Suprapubic skin (tissue), 4 donors: ENCODE measurements at regions not wholly inside any gene's neighbourhood (a gene's known extent, or its start where the extent isn't known, plus 50 kb on each side); places are given as distances from the start of the nearest gene placed in this dataset.

Experiments
- CTCF ChIP-seq, 2 donors: fragments of 200-600 bp in 1 of 2; fragments of 450-650 bp in 1 of 2; sonication (generic) in 1 of 2; IDR thresholded peaks; one replicate each; pipeline ENCODE4 v1.5.1; 2016 to 2019; ENCODE audit warnings: antibody characterized with exemption in 2 of 2, mild to moderate bottlenecking in 1 of 2, moderate library complexity in 1 of 2
- EP300 ChIP-seq: sonication (generic); formaldehyde crosslinking; IDR thresholded peaks from one replicate; pipeline ENCODE4 v1.6.1; 2017; ENCODE audit warnings: antibody characterized with exemption
- POLR2A ChIP-seq, 2 donors: fragments of 450-650 bp; IDR thresholded peaks; one replicate each; pipeline ENCODE4 v1.6.1; 2017; ENCODE audit warnings: antibody characterized with exemption in 2 of 2, mild to moderate bottlenecking in 2 of 2, moderate library complexity in 2 of 2
- POLR2AphosphoS5 ChIP-seq, 3 donors: sonication (generic); formaldehyde crosslinking; IDR thresholded peaks; one replicate each; pipeline ENCODE4 v1.6.1; 2017; ENCODE audit warnings: antibody characterized with exemption in 3 of 3

GRCh38 chr1:239268941-239269340, 117.4 kb upstream of the CHRM3 start:
- TF ChIP-seq POLR2AphosphoS5 (IDR thresholded peaks at IDR 0.05) (no peak), POLR2A (IDR thresholded peaks at IDR 0.05) (no peak), CTCF (IDR thresholded peaks at IDR 0.05) (no peak), EP300 (no peak)
